Loucy (cell line): ENCODE measurements at regions not wholly inside any gene's neighbourhood (a gene's known extent, or its start where the extent isn't known, plus 50 kb on each side); places are given as distances from the start of the nearest gene placed in this dataset.

Source experiments
- H2AFZ ChIP-seq: fragments of 200-600 bp; sonication (generic); 2 replicates; pipeline ENCODE4 v1.6.0; 2016; ENCODE audit warnings: antibody characterized with exemption, mild to moderate bottlenecking, low read length, moderate library complexity
- H3F3A ChIP-seq: fragments of 200-600 bp; 2 replicates; pipeline ENCODE4 v1.6.0; 2016; ENCODE audit warnings: antibody characterized with exemption, low read depth, mild to moderate bottlenecking
- H3K27me3 ChIP-seq: fragments of 200-600 bp; sonication (generic); 2 replicates; pipeline ENCODE4 v1.6.1; 2014; ENCODE audit warnings: low read length, mild to moderate bottlenecking; ENCODE audit not compliant: insufficient read depth, poor library complexity, severe bottlenecking
- H3K36me3 ChIP-seq: fragments of 200-600 bp; sonication (generic); 2 replicates; pipeline ENCODE4 v1.6.1; 2016; ENCODE audit warnings: low read length; ENCODE audit not compliant: insufficient read depth
- H3K4me1 ChIP-seq: fragments of 200-600 bp; sonication (generic); 2 replicates; pipeline ENCODE4 v1.5.1; 2014; ENCODE audit warnings: low read length, mild to moderate bottlenecking; ENCODE audit not compliant: insufficient read depth, poor library complexity, severe bottlenecking
- H3K4me2 ChIP-seq: fragments of 200-600 bp; sonication (generic); 2 replicates; pipeline ENCODE4 v1.6.0; 2014; ENCODE audit warnings: antibody characterized with exemption, low read length, low read depth, mild to moderate bottlenecking; ENCODE audit not compliant: poor library complexity, severe bottlenecking
- H3K4me3 ChIP-seq: fragments of 200-600 bp; sonication (generic); 2 replicates; pipeline ENCODE4 v1.5.1; 2014; ENCODE audit warnings: low read length, mild to moderate bottlenecking, mixed read lengths; ENCODE audit not compliant: poor library complexity, severe bottlenecking
- H3K79me2 ChIP-seq: fragments of 200-600 bp; sonication (generic); 2 replicates; pipeline ENCODE4 v1.6.1; 2014; ENCODE audit warnings: low read length; ENCODE audit not compliant: insufficient read depth
- H3K9ac ChIP-seq: fragments of 200-600 bp; sonication (generic); 2 replicates; pipeline ENCODE4 v1.6.0; 2014; ENCODE audit warnings: mild to moderate bottlenecking, low read depth, low read length, moderate library complexity; ENCODE audit not compliant: poor library complexity, severe bottlenecking
- H3K9me2 ChIP-seq: fragments of 200-600 bp; sonication (generic); replicated peaks from 2 replicates; pipeline ENCODE4 v1.6.1; 2016; ENCODE audit warnings: low read depth, low read length, mixed read lengths
- H3K9me3 ChIP-seq: fragments of 200-600 bp; sonication (generic); 2 replicates; pipeline ENCODE4 v1.6.1; 2014; ENCODE audit warnings: mild to moderate bottlenecking, antibody characterized with exemption, low read length, low read depth; ENCODE audit not compliant: insufficient read depth
- H4K20me1 ChIP-seq: fragments of 200-600 bp; sonication (generic); 2 replicates; pipeline ENCODE4 v1.6.0; 2014; ENCODE audit warnings: antibody characterized with exemption, low read length, mild to moderate bottlenecking; ENCODE audit not compliant: insufficient read depth, poor library complexity, severe bottlenecking
- EZH2phosphoT487 ChIP-seq: fragments of 200-600 bp; IDR thresholded peaks from 2 replicates; pipeline ENCODE4 v1.6.1; 2018; ENCODE audit warnings: antibody characterized with exemption, mild to moderate bottlenecking, moderate library complexity, borderline replicate concordance
- TF ChIP-seq, protein P1 (sequence below): fragments of 200-600 bp; sonication (generic); conservative IDR thresholded peaks from 2 replicates; pipeline ENCODE4 v1.5.1; 2014; ENCODE audit warnings: mild to moderate bottlenecking, antibody characterized with exemption, low read length

DNA sequence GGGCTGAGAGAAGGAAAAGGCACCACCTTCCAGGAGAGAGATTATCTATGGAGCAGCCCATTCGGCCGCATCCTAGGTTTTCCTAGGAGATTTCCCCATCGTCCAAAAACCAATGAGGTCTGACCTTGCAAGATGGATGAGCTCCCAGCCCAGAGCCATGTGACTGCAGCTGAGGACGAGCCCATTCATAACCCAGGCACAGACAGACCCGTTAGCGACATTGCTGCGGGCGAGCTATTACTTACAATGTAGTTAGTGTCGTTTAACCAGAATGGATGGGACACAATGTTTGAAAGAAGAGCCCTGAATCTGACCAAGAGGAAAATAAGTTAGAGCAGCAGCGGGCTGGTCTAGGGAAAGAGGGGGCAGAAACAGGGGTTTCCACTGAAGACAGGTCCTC, 395.9 kb upstream of the CADM1 start:
- TF ChIP-seq EZH2phosphoT487, result no peak
- TF ChIP-seq, protein P1, sequence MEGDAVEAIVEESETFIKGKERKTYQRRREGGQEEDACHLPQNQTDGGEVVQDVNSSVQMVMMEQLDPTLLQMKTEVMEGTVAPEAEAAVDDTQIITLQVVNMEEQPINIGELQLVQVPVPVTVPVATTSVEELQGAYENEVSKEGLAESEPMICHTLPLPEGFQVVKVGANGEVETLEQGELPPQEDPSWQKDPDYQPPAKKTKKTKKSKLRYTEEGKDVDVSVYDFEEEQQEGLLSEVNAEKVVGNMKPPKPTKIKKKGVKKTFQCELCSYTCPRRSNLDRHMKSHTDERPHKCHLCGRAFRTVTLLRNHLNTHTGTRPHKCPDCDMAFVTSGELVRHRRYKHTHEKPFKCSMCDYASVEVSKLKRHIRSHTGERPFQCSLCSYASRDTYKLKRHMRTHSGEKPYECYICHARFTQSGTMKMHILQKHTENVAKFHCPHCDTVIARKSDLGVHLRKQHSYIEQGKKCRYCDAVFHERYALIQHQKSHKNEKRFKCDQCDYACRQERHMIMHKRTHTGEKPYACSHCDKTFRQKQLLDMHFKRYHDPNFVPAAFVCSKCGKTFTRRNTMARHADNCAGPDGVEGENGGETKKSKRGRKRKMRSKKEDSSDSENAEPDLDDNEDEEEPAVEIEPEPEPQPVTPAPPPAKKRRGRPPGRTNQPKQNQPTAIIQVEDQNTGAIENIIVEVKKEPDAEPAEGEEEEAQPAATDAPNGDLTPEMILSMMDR, result no peak
- Histone ChIP-seq H3K79me2 (no peaks in the 10 kb centered on the region), H3K9ac (no peak overlapping the region), H3K27me3 (no peaks in the 10 kb centered on the region), H2AFZ (no peak overlapping the region), H4K20me1 (no peaks in the 10 kb centered on the region), H3K4me3 (no peak overlapping the region), H3K4me1 (no peaks in the 10 kb centered on the region), H3K4me2 (no peak overlapping the region), H3K36me3 (no peaks in the 10 kb centered on the region), H3F3A (no peaks in the 10 kb centered on the region), H3K9me2 (no peaks in the 10 kb centered on the region), H3K9me3 (no peaks in the 10 kb centered on the region)

DNA sequence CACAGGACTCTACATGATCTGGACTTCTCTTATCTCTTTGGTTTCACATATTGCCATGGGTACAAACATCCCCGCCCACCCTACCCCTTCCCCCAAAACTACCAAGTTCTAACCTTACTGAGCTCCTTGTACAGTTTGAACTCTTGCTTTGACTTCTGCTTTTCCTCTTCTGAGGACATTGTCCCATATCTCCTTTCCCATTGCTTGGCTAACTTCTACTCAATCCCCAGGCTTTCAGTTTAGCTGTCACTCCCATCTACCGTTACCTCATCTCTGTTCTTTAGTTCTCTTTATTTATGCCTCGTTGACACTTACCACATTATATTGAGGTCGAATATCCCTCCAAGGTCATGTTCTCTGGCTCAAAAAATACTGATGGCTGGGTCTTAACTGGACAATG, 393.5 kb upstream of the CADM1 start:
- H3K9me3 ChIP-seq, result no peaks in the 10 kb centered on the region
- no peaks in the 10 kb centered on the region for H4K20me1 ChIP-seq
- H3F3A ChIP-seq, result no peaks in the 10 kb centered on the region
- no peaks in the 10 kb centered on the region for H3K27me3 ChIP-seq
- no peak for TF ChIP-seq EZH2phosphoT487
- TF ChIP-seq, protein P1, result no peak
- H3K4me2 ChIP-seq, result no peak overlapping the region
- no peaks in the 10 kb centered on the region for H3K36me3 ChIP-seq
- no peak overlapping the region for H3K4me3 ChIP-seq
- no peaks in the 10 kb centered on the region for H3K4me1 ChIP-seq
- no peaks in the 10 kb centered on the region for H3K79me2 ChIP-seq
- H2AFZ ChIP-seq, result no peak overlapping the region
- H3K9me2 ChIP-seq, result no peaks in the 10 kb centered on the region
- H3K9ac ChIP-seq, result no peak overlapping the region

DNA sequence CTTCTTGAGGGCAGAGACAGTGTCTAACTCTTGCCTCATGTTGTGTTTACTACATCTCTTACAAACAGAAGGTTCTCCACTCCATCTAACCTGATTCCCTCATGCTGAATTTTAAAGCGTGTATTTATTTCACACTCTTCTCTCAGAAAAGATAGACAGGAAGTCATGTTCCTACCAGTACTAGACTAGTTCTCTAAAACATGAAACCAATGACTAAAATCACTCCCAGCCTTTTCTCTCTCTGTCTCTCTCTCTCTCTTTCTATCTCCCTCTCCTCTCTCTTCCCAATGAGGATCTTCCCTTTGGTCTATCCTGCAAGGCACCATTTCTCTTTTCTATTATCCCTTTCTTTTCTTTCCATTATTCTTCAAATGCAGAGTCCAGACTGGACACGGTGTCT, 391.9 kb upstream of the CADM1 start:
- Histone ChIP-seq H3K36me3 (no peaks in the 10 kb centered on the region), H3K9me2 (no peaks in the 10 kb centered on the region), H3K9ac (no peak overlapping the region), H3F3A (no peaks in the 10 kb centered on the region), H4K20me1 (no peaks in the 10 kb centered on the region), H3K4me2 (no peak overlapping the region), H2AFZ (no peak overlapping the region), H3K4me1 (no peaks in the 10 kb centered on the region), H3K4me3 (no peak overlapping the region), H3K79me2 (no peaks in the 10 kb centered on the region), H3K9me3 (no peaks in the 10 kb centered on the region), H3K27me3 (no peaks in the 10 kb centered on the region)
- no peak for TF ChIP-seq EZH2phosphoT487
- TF ChIP-seq, protein P1, result no peak
